Fibroblast of lung (primary cell): ENCODE measurements at regions not wholly inside any gene's neighbourhood (a gene's known extent, or its start where the extent isn't known, plus 50 kb on each side); places are given as distances from the start of the nearest gene placed in this dataset.

Source experiments
- CTCF ChIP-seq, 2 donors: IDR thresholded peaks in 1 of 2; conservative IDR thresholded peaks in 1 of 2; 1 replicate in 1 of 2; 2 replicates in 1 of 2; pipeline ENCODE4 v1.5.1; 2011 to 2012; ENCODE audit warnings: low read length in 2 of 2, control low read depth in 1 of 2, inconsistent platforms in 1 of 2, low read depth in 1 of 2, mild to moderate bottlenecking in 1 of 2
- EZH2 ChIP-seq: IDR thresholded peaks from 2 replicates; pipeline ENCODE4 v1.5.1; 2012; ENCODE audit warnings: low read length, control low read depth, mild to moderate bottlenecking; ENCODE audit errors: missing control alignments

GRCh38 chr12:28603801-28604200 is 413.5 kb downstream of the CCDC91 start:
- TF ChIP-seq CTCF (conservative IDR thresholded peaks at IDR 0.05 in 1 of 2, IDR thresholded peaks at IDR 0.05 in 1 of 2; ENCODE audit: low read depth in 1 of 2, low read length in 2 of 2) = no peak
- TF ChIP-seq EZH2 = no peak
